ENCODE measurements at regions not wholly inside any gene's neighbourhood (a gene's known extent, or its start where the extent isn't known, plus 50 kb on each side); places are given as distances from the start of the nearest gene placed in this dataset.

- TF ChIP-seq RAD21 (IDR thresholded peaks at IDR 0.05 in 1 of 2, conservative IDR thresholded peaks at IDR 0.05 in 1 of 2; ENCODE audit: low read depth in 2 of 2, low read length in 2 of 2): no peak
- TF ChIP-seq HDAC6 (IDR thresholded peaks at IDR 0.05; ENCODE audit: low read depth, low read length): no peak
- TF ChIP-seq RFX5 (IDR thresholded peaks at IDR 0.05; ENCODE audit: borderline replicate concordance, low read depth, low read length): no peak
- no peak for TF ChIP-seq HDAC2 (IDR thresholded peaks at IDR 0.05; ENCODE audit: borderline replicate concordance in 1 of 2, low read depth in 2 of 2, low read length in 2 of 2)
- TF ChIP-seq, protein P1, sequence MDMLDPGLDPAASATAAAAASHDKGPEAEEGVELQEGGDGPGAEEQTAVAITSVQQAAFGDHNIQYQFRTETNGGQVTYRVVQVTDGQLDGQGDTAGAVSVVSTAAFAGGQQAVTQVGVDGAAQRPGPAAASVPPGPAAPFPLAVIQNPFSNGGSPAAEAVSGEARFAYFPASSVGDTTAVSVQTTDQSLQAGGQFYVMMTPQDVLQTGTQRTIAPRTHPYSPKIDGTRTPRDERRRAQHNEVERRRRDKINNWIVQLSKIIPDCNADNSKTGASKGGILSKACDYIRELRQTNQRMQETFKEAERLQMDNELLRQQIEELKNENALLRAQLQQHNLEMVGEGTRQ (IDR thresholded peaks at IDR 0.05; ENCODE audit: low read length): no peak
- TF ChIP-seq SIRT6 (IDR thresholded peaks at IDR 0.05; ENCODE audit: low read length): no peak
Measured at GRCh38 chr5:8516356-8516755, 647.4 kb downstream of the MTRR start (continued).

Measured in H1 (cell line).